Gastrocnemius medialis (tissue), 4 donors: ENCODE measurements at regions not wholly inside any gene's neighbourhood (a gene's known extent, or its start where the extent isn't known, plus 50 kb on each side); places are given as distances from the start of the nearest gene placed in this dataset.

Source experiments
- ATAC-seq, 2 donors: fragments of 150-250 bp; one replicate each; pipeline ENCODE4 v1.9.1; 2016
- DNase-seq, 2 donors: peaks; one replicate each; pipeline ENCODE4 v3.0.0-alpha.2; 2019
- H3K27ac ChIP-seq, 4 donors: fragments of 200-600 bp; sonication (generic); 1 replicate in 1 of 4; 2 replicates in 3 of 4; pipeline ENCODE4 v1.5.1; 2016 to 2018; ENCODE audit warnings: mild to moderate bottlenecking in 2 of 4, moderate library complexity in 1 of 4
- H3K27me3 ChIP-seq, 3 donors: fragments of 200-600 bp; sonication (generic) in 2 of 3; 1 replicate in 1 of 3; 2 replicates in 2 of 3; pipeline versions ENCODE4 v1.5.1 to v1.6.0; 2016 to 2019; ENCODE audit warnings: mild to moderate bottlenecking in 1 of 3, moderate library complexity in 1 of 3
- H3K36me3 ChIP-seq, 2 donors: fragments of 200-600 bp; sonication (generic) in 1 of 2; one replicate each; pipeline ENCODE4 v1.5.1; 2017 to 2018
- H3K4me1 ChIP-seq, 2 donors: fragments of 200-600 bp; sonication (generic) in 1 of 2; one replicate each; pipeline ENCODE4 v1.5.1; 2016 to 2017; ENCODE audit warnings: mild to moderate bottlenecking in 2 of 2
- H3K4me3 ChIP-seq, 4 donors: fragments of 200-600 bp; sonication (generic) in 3 of 4; 1 replicate in 1 of 4; 2 replicates in 3 of 4; pipeline ENCODE4 v1.5.1; 2016 to 2019; ENCODE audit warnings: mild to moderate bottlenecking in 2 of 4
- H3K9me3 ChIP-seq, 3 donors: fragments of 200-600 bp; sonication (generic) in 2 of 3; 1 replicate in 1 of 3; 2 replicates in 2 of 3; pipeline ENCODE4 v1.5.1; 2016 to 2019
- POLR2A ChIP-seq, 2 donors: fragments of 450-650 bp; IDR thresholded peaks; one replicate each; pipeline ENCODE4 v1.6.1; 2017; ENCODE audit warnings: antibody characterized with exemption in 2 of 2, mild to moderate bottlenecking in 2 of 2, moderate library complexity in 2 of 2
- in situ Hi-C, 4 donors: fragments of 200-750 bp; cut with MboI; loops; one replicate each; pipeline versions ENCODE4 v1.15.0 to v1.8.0; 2017; ENCODE audit warnings: low sequenced_read_pairs in 4 of 4
- intact Hi-C: fragments of 100-400 bp; cut with DNase I; formaldehyde crosslinking; loops from one replicate; pipeline ENCODE4 v1.15.1; 2023; ENCODE audit warnings: low total_unique reads
- TF ChIP-seq, protein P1 (sequence below), 5 experiments: fragments of 450-650 bp in 3 of 5; fragments of 200-600 bp in 2 of 5; sonication (generic) in 2 of 5; IDR thresholded peaks in 4 of 5; conservative IDR thresholded peaks in 1 of 5; 1 replicate in 4 of 5; 2 replicates in 1 of 5; pipeline ENCODE4 v1.5.1; 2016 to 2019; ENCODE audit warnings: antibody characterized with exemption in 5 of 5, mild to moderate bottlenecking in 3 of 5, moderate library complexity in 3 of 5

DNA sequence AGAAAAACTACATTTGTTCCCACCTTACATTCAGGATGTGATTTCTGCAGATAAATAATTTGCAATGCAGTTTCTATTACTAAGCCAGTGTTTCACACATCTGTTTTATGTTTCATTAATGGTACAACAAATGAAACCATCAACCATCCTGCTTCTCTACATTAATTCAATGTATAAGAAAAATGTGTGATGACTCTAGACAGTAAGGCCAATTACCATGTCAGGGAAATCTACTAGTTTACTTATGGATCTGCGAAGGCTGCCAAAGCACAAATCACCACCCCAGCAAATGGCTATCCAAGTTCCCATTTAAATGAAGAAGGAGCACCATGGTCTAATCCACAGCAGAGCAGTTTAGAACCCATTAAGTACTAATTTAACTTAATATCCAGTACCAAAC lies 50.1 kb upstream of the NCAM1 start:
- Histone ChIP-seq H3K27me3 (no peaks in the 10 kb centered on the region), H3K4me3 (no peak overlapping the region), H3K4me1 (no peaks in the 10 kb centered on the region), H3K27ac (no peak overlapping the region), H3K36me3 (no peaks in the 10 kb centered on the region), H3K9me3 (no peaks in the 10 kb centered on the region)
- ATAC-seq (no peak), DNase-seq (no peak)
- TF ChIP-seq, protein P1, sequence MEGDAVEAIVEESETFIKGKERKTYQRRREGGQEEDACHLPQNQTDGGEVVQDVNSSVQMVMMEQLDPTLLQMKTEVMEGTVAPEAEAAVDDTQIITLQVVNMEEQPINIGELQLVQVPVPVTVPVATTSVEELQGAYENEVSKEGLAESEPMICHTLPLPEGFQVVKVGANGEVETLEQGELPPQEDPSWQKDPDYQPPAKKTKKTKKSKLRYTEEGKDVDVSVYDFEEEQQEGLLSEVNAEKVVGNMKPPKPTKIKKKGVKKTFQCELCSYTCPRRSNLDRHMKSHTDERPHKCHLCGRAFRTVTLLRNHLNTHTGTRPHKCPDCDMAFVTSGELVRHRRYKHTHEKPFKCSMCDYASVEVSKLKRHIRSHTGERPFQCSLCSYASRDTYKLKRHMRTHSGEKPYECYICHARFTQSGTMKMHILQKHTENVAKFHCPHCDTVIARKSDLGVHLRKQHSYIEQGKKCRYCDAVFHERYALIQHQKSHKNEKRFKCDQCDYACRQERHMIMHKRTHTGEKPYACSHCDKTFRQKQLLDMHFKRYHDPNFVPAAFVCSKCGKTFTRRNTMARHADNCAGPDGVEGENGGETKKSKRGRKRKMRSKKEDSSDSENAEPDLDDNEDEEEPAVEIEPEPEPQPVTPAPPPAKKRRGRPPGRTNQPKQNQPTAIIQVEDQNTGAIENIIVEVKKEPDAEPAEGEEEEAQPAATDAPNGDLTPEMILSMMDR (IDR thresholded peaks at IDR 0.05 in 4 of 5, conservative IDR thresholded peaks at IDR 0.05 in 1 of 5), result no peak
- no peak for TF ChIP-seq POLR2A (IDR thresholded peaks at IDR 0.05)
- intact Hi-C loops, result no loop called here
- in situ Hi-C loops, result no loop called here
